ENCODE measurements at regions not wholly inside any gene's neighbourhood (a gene's known extent, or its start where the extent isn't known, plus 50 kb on each side); places are given as distances from the start of the nearest gene placed in this dataset.

GRCh38 chr7:140229101-140229525, 52.3 kb upstream of the KDM7A start:
- Mint-ChIP-seq H3K4me3 (ENCODE audit: unreplicated experiment) (peak overlapping the region; percentile 69), H3K9me3 (ENCODE audit: unreplicated experiment) (no peaks in the 10 kb centered on the region), H3K36me3 (ENCODE audit: low read depth, unreplicated experiment) (no peaks in the 10 kb centered on the region), H3K4me1 (ENCODE audit: low read depth, unreplicated experiment) (no peaks in the 10 kb centered on the region), H3K27me3 (ENCODE audit: low read depth, unreplicated experiment) (peaks cover 40% of the 10 kb centered on the region), H3K27ac (ENCODE audit: unreplicated experiment) (no peak overlapping the region)
- Histone ChIP-seq H3K36me3 (ENCODE audit: insufficient read depth, low read length) (no peaks in the 10 kb centered on the region), H3K9ac (ENCODE audit: low read length) (no peak overlapping the region), H3K27me3 (ENCODE audit: insufficient read depth, low read length) (peaks cover 21% of the 10 kb centered on the region), H3K9me3 (ENCODE audit: insufficient read depth, low read depth, low read length) (no peaks in the 10 kb centered on the region), H3K79me2 (ENCODE audit: insufficient read depth, low read length) (no peaks in the 10 kb centered on the region), H3K27ac (ENCODE audit: low read depth, low read length) (no peak overlapping the region), H4K20me1 (ENCODE audit: insufficient read depth, low read length) (no peaks in the 10 kb centered on the region), H3K4me2 (ENCODE audit: low read length) (no peak overlapping the region), H2AFZ (ENCODE audit: low read depth, low read length) (no peak overlapping the region), H3K4me3 (ENCODE audit: insufficient read depth, low read depth, low read length) (no peak overlapping the region), H3K4me1 (ENCODE audit: insufficient read depth, low read length) (peaks cover 7% of the 10 kb centered on the region)
- no peak for FAIRE-seq
- DNase-seq (ENCODE audit: low read depth) = no peak
- TF ChIP-seq CTCF (IDR thresholded peaks at IDR 0.05; ENCODE audit: insufficient read depth, low read depth, low read length) (no peak), EZH2 (IDR thresholded peaks at IDR 0.05; ENCODE audit: insufficient read depth, low read length) (no peak)

Data from astrocyte (in vitro differentiated cells and primary cell).